ENCODE measurements at regions not wholly inside any gene's neighbourhood (a gene's known extent, or its start where the extent isn't known, plus 50 kb on each side); places are given as distances from the start of the nearest gene placed in this dataset.
"Not testable (repeated sequence)": the region's sequence is repeated elsewhere in the genome, so short reads cannot be mapped to it uniquely, and the experiment has no call there.

GRCh38 chr2:240259924-240260529 lies 119.6 kb upstream of the OTOS start:
- no peaks in the 10 kb centered on the region for H3K9me2 ChIP-seq (replicated peaks; ENCODE audit: insufficient read depth, low read length)

GRCh38 chr2:240260664-240261063 lies 120.2 kb upstream of the OTOS start:
- no peak for DNase-seq
- Histone ChIP-seq H3K9me3 (replicated peaks; ENCODE audit: insufficient read depth, low read length) (no peaks in the 10 kb centered on the region), H2AFZ (ENCODE audit: low read length) (no peak overlapping the region), H3K79me2 (ENCODE audit: low read length) (no peaks in the 10 kb centered on the region), H3K4me3 (ENCODE audit: low read length) (no peak overlapping the region), H3K36me3 (replicated peaks; ENCODE audit: insufficient read depth, low read length) (no peaks in the 10 kb centered on the region), H3K4me1 (ENCODE audit: low read length) (no peaks in the 10 kb centered on the region), H4K20me1 (ENCODE audit: insufficient read depth, low read length) (no peaks in the 10 kb centered on the region), H3K27me3 (replicated peaks; ENCODE audit: insufficient read depth, low read length) (peaks cover 35% of the 10 kb centered on the region), H3K9me2 (replicated peaks; ENCODE audit: insufficient read depth, low read length) (no peaks in the 10 kb centered on the region), H3K4me2 (ENCODE audit: low read depth, low read length) (no peak overlapping the region), H3F3A (ENCODE audit: insufficient read depth, low read length) (no peaks in the 10 kb centered on the region), H3K27ac (ENCODE audit: low read length) (no peak overlapping the region), H3K9ac (ENCODE audit: low read length) (no peak overlapping the region)
- TF ChIP-seq EZH2phosphoT487 (IDR thresholded peaks at IDR 0.05; ENCODE audit: low read length) (no peak), EZH2 (optimal IDR thresholded peaks at IDR 0.05; ENCODE audit: low read depth, low read length) (no peak), CTCF (IDR thresholded peaks at IDR 0.05; ENCODE audit: low read length) (no peak)

More at GRCh38 chr2:240259924-240260529, 119.6 kb upstream of the OTOS start:
- Histone ChIP-seq H3F3A (ENCODE audit: insufficient read depth, low read length) (no peaks in the 10 kb centered on the region), H3K27ac (ENCODE audit: low read length) (no peak overlapping the region), H3K4me3 (ENCODE audit: low read length) (no peak overlapping the region), H3K79me2 (ENCODE audit: low read length) (no peaks in the 10 kb centered on the region), H2AFZ (ENCODE audit: low read length) (no peak overlapping the region), H3K4me1 (ENCODE audit: low read length) (no peaks in the 10 kb centered on the region), H4K20me1 (ENCODE audit: insufficient read depth, low read length) (no peaks in the 10 kb centered on the region), H3K4me2 (ENCODE audit: low read depth, low read length) (no peak overlapping the region), H3K9me3 (replicated peaks; ENCODE audit: insufficient read depth, low read length) (no peaks in the 10 kb centered on the region), H3K27me3 (replicated peaks; ENCODE audit: insufficient read depth, low read length) (peaks cover 41% of the 10 kb centered on the region), H3K9ac (ENCODE audit: low read length) (no peak overlapping the region), H3K36me3 (replicated peaks; ENCODE audit: insufficient read depth, low read length) (no peaks in the 10 kb centered on the region)
- TF ChIP-seq EZH2phosphoT487 (IDR thresholded peaks at IDR 0.05; ENCODE audit: low read length) (no peak), CTCF (IDR thresholded peaks at IDR 0.05; ENCODE audit: low read length) (no peak), EZH2 (optimal IDR thresholded peaks at IDR 0.05; ENCODE audit: low read depth, low read length) (no peak)
- no peak for DNase-seq

- not testable (repeated sequence) for H3F3A ChIP-seq (ENCODE audit: insufficient read depth, low read length); H4K20me1 ChIP-seq (ENCODE audit: insufficient read depth, low read length); H2AFZ ChIP-seq (ENCODE audit: low read length); H3K4me3 ChIP-seq (ENCODE audit: low read length); DNase-seq; H3K4me1 ChIP-seq (ENCODE audit: low read length); H3K36me3 ChIP-seq (replicated peaks; ENCODE audit: insufficient read depth, low read length); H3K9me2 ChIP-seq (replicated peaks; ENCODE audit: insufficient read depth, low read length); H3K9ac ChIP-seq (ENCODE audit: low read length); H3K9me3 ChIP-seq (replicated peaks; ENCODE audit: insufficient read depth, low read length); H3K79me2 ChIP-seq (ENCODE audit: low read length); H3K27ac ChIP-seq (ENCODE audit: low read length); H3K4me2 ChIP-seq (ENCODE audit: low read depth, low read length)
- H3K27me3 ChIP-seq (replicated peaks; ENCODE audit: insufficient read depth, low read length) = peaks cover 22% of the 10 kb centered on the region
Measured at GRCh38 chr2:240262578-240262977, 122.1 kb upstream of the OTOS start.

- DNase-seq = no peak
- Histone ChIP-seq H3K4me2 (ENCODE audit: low read depth, low read length) (no peak overlapping the region), H3K27ac (ENCODE audit: low read length) (no peak overlapping the region), H3K4me1 (ENCODE audit: low read length) (no peaks in the 10 kb centered on the region), H3K9me2 (replicated peaks; ENCODE audit: insufficient read depth, low read length) (no peaks in the 10 kb centered on the region), H3K9me3 (replicated peaks; ENCODE audit: insufficient read depth, low read length) (no peaks in the 10 kb centered on the region), H3K36me3 (replicated peaks; ENCODE audit: insufficient read depth, low read length) (no peaks in the 10 kb centered on the region), H4K20me1 (ENCODE audit: insufficient read depth, low read length) (no peaks in the 10 kb centered on the region), H3K9ac (ENCODE audit: low read length) (no peak overlapping the region), H2AFZ (ENCODE audit: low read length) (no peak overlapping the region), H3F3A (ENCODE audit: insufficient read depth, low read length) (no peaks in the 10 kb centered on the region), H3K4me3 (ENCODE audit: low read length) (no peak overlapping the region), H3K79me2 (ENCODE audit: low read length) (no peaks in the 10 kb centered on the region), H3K27me3 (replicated peaks; ENCODE audit: insufficient read depth, low read length) (peaks cover 10% of the 10 kb centered on the region)
- no peak for TF ChIP-seq EZH2phosphoT487 (IDR thresholded peaks at IDR 0.05; ENCODE audit: low read length)
- no peak for TF ChIP-seq CTCF (IDR thresholded peaks at IDR 0.05; ENCODE audit: low read length)
- no peak for TF ChIP-seq EZH2 (optimal IDR thresholded peaks at IDR 0.05; ENCODE audit: low read depth, low read length)
Measured at GRCh38 chr2:240269380-240269779, 128.9 kb upstream of the OTOS start.
